Inflammatory macrophage (primary cell): ENCODE measurements at regions not wholly inside any gene's neighbourhood (a gene's known extent, or its start where the extent isn't known, plus 50 kb on each side); places are given as distances from the start of the nearest gene placed in this dataset.
A peak's percentile ranks its signal among the peaks of the same experiment; 100 is the strongest.

ENCODE experiments used
- DNase-seq, 2 donors: peaks; one replicate each; pipeline ENCODE4 v3.0.0-alpha.2; 2020 to 2022

- no peak for DNase-seq
Measured at GRCh38 chr4:153974452-153974851, 185.6 kb upstream of the SFRP2 start.

GRCh38 chr4:153973942-153974341 is 185.1 kb upstream of the SFRP2 start:
- DNase-seq = no peak

- no peak for DNase-seq
Measured at GRCh38 chr4:153971899-153972298, 183.0 kb upstream of the SFRP2 start.

- no peak for DNase-seq
Measured at GRCh38 chr4:153970169-153970568, 181.3 kb upstream of the SFRP2 start.

GRCh38 chr4:153969542-153969941 is 180.7 kb upstream of the SFRP2 start:
- no peak for DNase-seq

GRCh38 chr4:153966641-153967040 is 177.8 kb upstream of the SFRP2 start:
- no peak for DNase-seq

- no peak for DNase-seq
Measured at GRCh38 chr4:153963216-153963615, 174.3 kb upstream of the SFRP2 start.

- DNase-seq = no peak
Measured at GRCh38 chr4:153962311-153963039, 173.6 kb upstream of the SFRP2 start.

GRCh38 chr4:153955327-153955726 is 166.4 kb upstream of the SFRP2 start:
- no peak for DNase-seq

GRCh38 chr4:153954654-153955053 is 165.8 kb upstream of the SFRP2 start:
- no peak for DNase-seq

- no peak for DNase-seq
Measured at GRCh38 chr4:153950100-153950979, 161.5 kb upstream of the SFRP2 start.

GRCh38 chr4:153948041-153948440 is 159.2 kb upstream of the SFRP2 start:
- DNase-seq = no peak

- DNase-seq = no peak
Measured at GRCh38 chr4:153947124-153947523, 158.2 kb upstream of the SFRP2 start.

GRCh38 chr4:153945704-153946103 is 156.8 kb upstream of the SFRP2 start:
- no peak for DNase-seq

GRCh38 chr4:153943738-153944415 is 155.0 kb upstream of the SFRP2 start:
- no peak for DNase-seq

GRCh38 chr4:153940916-153941315 is 152.0 kb upstream of the SFRP2 start:
- no peak for DNase-seq

GRCh38 chr4:153939570-153939969 is 150.7 kb upstream of the SFRP2 start:
- no peak for DNase-seq

- DNase-seq = no peak
Measured at GRCh38 chr4:153938994-153939393, 150.1 kb upstream of the SFRP2 start.

GRCh38 chr4:153937289-153937688 is 148.4 kb upstream of the SFRP2 start:
- no peak for DNase-seq

GRCh38 chr4:153936121-153936520 is 147.2 kb upstream of the SFRP2 start:
- no peak for DNase-seq

GRCh38 chr4:153934688-153935017 is 145.8 kb upstream of the SFRP2 start:
- peak in 1 of 2 donors; percentile 39 for DNase-seq

- DNase-seq = no peak
Measured at GRCh38 chr4:153933915-153934687, 145.2 kb upstream of the SFRP2 start.

- peak in 1 of 2 donors; percentile 6 for DNase-seq
Measured at GRCh38 chr4:153931804-153932203, 142.9 kb upstream of the SFRP2 start.
